HG02763 (cell line): ENCODE measurements at regions not wholly inside any gene's neighbourhood (a gene's known extent, or its start where the extent isn't known, plus 50 kb on each side); places are given as distances from the start of the nearest gene placed in this dataset.
"Not testable (repeated sequence)": the region's sequence is repeated elsewhere in the genome, so short reads cannot be mapped to it uniquely, and the experiment has no call there.

Source experiments
- ATAC-seq: cut with Tn5 transposase; IDR thresholded peaks from one replicate; pipeline ENCODE4 v1.9.1; 2021; ENCODE audit warnings: mild to moderate bottlenecking, moderate library complexity; ENCODE audit not compliant: unreplicated experiment

DNA sequence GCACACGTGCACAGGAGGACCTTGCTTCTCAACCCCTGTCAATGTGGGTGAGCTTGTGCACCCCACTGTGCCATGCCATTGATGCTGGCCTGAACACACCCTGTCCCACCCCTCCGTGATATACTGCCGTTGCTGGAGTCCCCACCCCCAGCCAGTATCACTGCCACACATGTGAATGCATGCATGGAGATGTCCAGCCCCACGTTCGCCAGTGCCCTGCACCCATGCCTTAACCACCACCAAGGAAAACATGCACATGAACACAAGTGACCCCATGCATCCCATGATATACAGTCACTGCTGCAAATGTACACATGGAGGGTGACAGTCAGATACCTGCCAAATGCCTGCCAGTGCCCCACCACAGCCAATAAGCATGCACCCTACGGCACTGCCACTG lies 692.5 kb upstream of the ZWINT start:
- no peak for ATAC-seq

GRCh38 chr10:57049096-57049495 lies 688.0 kb upstream of the ZWINT start:
- ATAC-seq, result no peak

- no peak for ATAC-seq
These were observed 677.5 kb upstream of the ZWINT start for GRCh38 chr10:57038531-57038930.

DNA sequence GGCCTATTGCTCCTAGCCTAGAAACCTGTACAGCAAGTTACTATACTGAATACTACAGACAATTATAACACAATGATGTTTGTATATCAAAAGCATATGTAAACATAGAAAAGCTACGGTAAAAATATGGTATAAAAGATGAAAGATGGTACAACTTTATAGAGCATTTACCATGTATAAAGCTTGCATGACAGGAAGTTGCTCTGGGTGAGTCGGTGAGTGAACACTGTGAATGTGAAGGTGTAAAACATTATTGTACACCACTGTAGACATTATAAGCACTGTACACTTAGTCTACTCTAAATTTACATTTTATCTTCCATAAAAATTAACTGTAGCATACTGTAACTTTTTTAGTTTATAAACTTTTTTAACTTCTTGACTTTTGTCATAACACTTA lies 674.3 kb upstream of the ZWINT start:
- no peak for ATAC-seq

DNA sequence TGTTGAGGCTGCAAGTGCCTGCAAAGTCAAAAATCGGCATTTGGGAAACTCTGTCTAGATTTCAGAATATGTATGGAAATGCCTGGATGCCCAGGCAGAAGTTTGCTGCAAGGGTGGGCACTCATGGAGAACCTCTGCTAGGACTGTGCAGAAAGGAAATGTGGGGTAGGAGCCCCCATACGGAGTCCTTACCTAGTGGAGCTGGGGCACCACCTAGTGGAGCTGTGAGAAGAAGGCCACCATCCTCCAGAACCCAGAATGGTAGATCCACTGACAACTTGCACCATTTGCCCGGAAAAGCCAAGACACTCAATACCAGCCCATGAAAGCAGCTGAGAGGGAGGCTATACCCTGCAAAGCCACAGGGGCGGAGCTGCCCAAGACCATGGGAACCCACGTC lies 671.2 kb upstream of the ZWINT start:
- not testable (repeated sequence) for ATAC-seq

- ATAC-seq, result no peak
These were observed 670.3 kb upstream of the ZWINT start for GRCh38 chr10:57031346-57031745.

GRCh38 chr10:57026307-57026706 lies 665.2 kb upstream of the ZWINT start:
- ATAC-seq, result no peak

- no peak for ATAC-seq
These were observed 662.6 kb upstream of the ZWINT start for GRCh38 chr10:57023626-57024025.

- no peak for ATAC-seq
These were observed 657.4 kb upstream of the ZWINT start for GRCh38 chr10:57018452-57018851.

DNA sequence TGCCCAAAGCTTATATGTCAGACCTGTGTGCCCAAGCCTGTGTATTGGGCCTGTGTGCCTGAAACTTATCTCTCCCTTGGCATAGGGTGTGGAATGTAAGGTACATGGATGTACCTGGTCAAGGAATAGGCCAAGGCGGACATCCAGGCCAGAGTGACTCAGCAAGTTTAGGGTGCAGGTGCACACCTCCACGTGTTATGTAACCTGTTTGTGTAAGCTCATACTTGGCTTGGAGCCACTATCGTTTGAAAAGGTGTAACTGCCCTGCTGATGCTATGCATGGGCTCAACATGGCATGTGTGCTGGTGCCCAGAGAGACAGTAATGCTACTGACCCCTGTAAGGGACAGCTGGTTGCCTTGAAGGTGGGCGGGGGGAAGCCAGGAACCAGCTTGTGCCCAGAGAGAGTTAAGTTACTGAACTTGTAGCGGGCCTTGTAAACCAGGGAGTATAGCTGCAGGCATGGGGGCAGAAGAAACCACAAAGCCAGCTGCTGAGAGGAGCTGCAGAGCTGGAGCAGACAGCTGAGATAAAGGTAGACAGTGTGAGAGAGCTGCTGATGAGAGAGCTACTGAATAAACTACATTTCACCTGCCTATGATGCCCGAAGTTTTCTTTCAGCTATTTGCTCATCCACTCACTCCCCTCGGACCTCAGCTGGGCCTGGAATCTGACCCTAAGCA lies 656.4 kb upstream of the ZWINT start:
- no peak for ATAC-seq

DNA sequence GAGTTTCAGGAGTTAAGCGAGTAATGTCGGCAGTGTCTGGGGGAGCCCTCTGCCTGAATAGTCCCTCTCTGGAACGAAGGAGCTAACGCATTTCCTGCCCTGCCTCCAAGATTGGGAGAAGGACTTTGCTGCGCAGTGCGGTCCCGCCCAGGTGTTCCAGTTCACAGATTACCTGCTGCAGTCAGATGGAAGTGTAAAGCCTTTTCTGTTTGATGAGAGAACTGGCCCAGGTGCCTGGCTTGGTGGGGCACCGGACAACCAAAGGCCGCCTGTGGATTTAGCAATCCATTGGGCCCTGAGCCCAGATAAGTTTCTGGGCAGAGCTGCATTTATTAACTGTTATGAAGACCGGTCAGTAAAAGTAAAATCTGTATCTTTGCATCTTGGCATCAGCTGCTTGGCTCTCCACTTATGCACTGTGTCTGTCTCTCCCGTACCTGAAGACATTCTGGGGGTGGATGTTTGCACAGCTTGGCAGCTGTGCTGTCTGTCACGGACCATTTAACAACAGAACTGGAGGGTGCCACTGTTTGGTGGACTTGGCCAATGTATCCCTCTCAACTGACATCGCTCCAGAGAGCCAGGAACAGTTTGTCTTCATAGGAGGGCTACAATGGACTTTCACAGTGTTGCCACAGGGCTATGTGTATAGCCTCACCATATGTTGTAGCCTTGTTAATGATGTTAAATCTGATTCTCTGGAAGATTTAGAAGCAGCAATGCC lies 654.7 kb upstream of the ZWINT start:
- no peak for ATAC-seq

DNA sequence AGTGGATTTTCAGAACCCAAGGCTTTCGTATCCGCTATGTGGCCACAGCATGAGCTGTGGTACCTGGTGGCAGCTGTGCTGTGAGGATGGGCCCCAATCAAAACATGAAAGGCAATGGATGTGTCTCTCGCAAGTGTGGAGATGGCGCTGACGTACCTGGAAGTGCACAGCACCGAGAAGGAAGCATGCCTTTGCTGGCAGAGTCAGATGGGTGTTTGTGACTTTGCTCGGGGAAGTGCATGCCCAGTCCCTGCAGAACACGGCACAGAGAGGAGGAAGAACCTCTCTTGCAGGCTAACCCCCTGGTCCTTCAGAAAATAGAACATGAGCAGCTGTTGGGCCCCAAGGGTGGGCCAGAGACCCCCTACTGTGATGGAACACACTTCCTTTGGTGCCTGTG lies 654.1 kb upstream of the ZWINT start:
- ATAC-seq, result no peak

DNA sequence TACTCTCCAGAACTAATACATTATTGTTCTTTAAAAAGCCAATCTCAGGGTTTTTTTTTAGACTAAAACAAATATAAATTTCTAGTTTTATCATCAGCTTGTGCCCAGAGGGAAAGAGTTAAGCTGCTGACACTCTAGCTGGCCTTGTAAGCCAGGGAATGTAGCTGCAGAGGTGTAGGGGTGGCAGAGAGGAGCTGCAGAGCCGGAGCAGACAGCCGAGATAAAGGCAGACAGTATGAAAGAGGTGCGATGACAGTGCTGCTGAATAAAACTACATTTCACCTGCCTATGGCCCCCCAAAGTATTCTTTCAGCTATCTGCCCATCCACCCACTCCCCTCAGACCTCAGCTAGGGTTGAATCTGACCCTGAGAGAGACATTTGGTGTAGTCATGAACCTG lies 653.7 kb upstream of the ZWINT start:
- no peak for ATAC-seq

DNA sequence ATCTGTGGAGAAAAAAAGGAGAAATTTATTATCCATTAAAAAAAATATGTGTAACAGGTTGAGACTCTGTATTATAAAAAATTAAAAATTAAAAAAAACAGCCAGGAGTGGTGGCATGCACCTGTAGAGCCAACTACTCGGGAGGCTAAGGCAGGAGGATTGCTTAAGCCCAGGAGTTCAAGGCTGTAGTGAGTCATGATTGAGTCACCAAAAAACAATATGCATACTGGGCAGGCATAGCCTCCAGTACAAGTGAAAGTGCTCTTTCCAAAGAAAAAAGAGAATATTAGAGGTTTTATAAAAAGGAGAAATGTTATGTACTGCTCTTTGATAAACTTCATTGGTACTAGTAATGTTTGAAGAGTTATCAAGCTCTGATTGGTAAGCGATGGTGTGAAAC lies 647.1 kb upstream of the ZWINT start:
- ATAC-seq, result no peak

DNA sequence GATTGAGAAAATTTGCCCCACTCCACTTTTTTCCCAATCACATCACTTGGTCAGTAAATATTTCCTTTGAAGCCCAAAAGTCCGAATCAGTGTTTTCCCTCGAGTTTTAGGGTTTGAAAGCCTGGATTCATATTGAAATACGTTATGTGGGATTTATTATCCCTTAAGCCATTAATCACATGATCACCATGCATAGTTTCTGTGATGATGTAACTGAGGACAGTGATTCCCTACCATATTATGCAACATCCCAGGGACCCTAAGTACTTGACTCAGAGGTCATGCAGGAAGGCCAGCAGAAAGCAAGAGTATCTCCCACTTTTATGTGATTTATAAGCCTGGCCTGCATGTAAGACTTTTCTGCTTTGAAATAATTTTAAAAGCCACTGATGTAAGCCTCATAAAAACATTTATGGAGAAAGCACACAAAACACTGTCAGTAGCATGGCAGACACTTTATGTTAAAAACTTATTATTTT lies 630.6 kb upstream of the ZWINT start:
- ATAC-seq, result no peak

- ATAC-seq, result no peak
These were observed 614.5 kb upstream of the ZWINT start for GRCh38 chr10:56975513-56975912.

DNA sequence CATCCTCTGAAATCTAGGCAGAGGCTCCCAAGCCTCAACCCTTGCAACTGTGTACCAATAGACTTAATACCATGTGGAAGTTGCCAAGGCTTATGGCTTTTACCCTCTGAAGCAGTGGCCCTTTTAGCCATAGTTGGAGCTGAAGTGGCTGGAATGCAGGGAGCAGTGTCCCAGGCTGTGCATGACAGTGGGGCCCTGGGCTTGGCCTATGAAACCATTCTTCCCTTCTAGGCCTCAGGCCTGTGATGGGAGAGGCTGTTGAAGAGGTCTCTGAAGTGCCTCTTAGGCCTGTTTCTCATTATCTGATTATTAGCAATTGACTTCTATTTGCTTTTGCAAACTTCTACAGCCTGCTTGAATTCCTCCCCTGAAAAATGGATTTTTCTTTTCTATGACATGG lies 612.7 kb upstream of the ZWINT start:
- ATAC-seq, result no peak

DNA sequence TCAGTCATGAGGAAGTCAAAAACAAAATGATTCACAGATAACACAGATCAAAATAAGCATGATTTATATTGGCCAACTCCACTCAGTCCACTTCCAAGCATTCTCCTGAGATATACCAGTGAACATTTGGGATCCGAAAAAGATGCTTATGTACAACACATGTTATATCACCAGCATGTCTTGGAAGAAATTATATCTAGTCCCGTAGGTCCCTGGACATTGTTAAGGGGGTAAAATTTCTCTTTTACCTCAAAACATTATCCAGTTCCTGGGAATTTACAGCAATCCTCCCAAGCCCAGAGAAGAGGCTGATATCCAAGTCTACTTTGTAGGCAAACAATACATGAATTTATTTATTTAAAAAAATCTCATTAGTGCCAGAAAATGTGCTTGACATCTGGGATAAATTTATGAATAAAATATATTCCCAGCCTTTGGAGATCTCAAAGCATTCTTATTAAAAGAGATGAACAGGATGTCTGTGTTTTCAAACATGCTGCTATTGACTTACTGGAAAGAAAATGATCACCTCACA lies 582.2 kb upstream of the ZWINT start:
- no peak for ATAC-seq

DNA sequence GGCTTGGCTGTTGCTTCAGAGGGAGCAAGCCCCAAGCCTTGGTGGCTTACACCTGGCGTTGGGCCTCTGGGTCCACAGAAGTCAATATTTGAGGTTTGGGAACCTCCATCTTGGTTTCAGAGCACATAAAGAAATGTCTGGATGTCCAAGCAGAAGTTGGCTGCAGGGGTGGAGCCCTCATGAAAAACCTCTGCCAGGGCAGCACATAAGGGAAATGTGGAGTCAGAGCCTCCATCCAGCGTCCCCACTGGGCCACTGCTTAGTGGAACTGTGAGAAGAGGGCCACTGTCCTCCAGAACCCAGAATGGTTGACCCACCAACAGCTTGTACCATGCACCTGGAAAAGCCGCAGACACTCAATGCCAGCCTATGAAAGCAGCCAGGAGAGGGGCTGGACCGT lies 573.5 kb upstream of the ZWINT start:
- ATAC-seq, result no peak

GRCh38 chr10:56928714-56929113 lies 567.7 kb upstream of the ZWINT start:
- ATAC-seq, result no peak

- no peak for ATAC-seq
These were observed 566.6 kb upstream of the ZWINT start for GRCh38 chr10:56927701-56928100.

DNA sequence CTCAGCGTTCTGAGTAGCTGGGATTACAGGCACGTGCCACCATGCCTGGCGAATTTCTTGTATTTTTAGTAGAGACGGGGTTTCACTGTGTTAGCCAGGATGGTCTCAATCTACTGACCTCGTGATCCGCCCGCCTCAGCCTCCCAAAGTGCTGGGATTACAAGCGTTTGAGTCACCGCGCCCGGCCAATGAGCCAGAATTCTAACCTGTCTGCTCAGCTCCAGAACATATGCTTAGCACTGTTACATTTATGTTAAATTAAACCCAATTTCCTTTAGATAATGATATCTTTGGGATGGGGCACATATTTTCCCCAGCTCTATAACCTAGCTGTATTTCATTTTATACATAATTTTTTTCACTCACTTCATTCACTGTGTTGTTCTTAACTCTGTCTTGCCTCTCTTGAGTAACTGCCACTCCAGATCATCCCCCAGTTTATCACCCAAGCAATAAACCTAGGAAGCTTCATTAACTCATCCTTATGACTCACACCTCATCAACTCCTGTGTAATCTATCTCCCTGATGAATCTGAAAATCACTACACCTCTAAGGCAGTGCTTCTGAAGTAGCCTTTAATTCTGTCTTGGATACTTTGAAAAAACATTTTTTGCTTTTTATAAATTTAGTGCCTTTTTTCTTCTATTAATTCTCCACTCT lies 559.7 kb upstream of the ZWINT start:
- no peak for ATAC-seq
